8988T (cell line): ENCODE measurements at regions not wholly inside any gene's neighbourhood (a gene's known extent, or its start where the extent isn't known, plus 50 kb on each side); places are given as distances from the start of the nearest gene placed in this dataset.

Source experiments
- DNase-seq: peaks from one replicate; pipeline ENCODE4 v3.0.0; 2011

GRCh38 chr4:189311251-189311650 lies 629.4 kb upstream of the FRG1 start:
- no peak for DNase-seq

- no peak for DNase-seq
These were observed 627.6 kb upstream of the FRG1 start for GRCh38 chr4:189313064-189313463.

- DNase-seq, result no peak
These were observed 626.7 kb upstream of the FRG1 start for GRCh38 chr4:189313861-189314513.

- DNase-seq, result no peak
These were observed 618.2 kb upstream of the FRG1 start for GRCh38 chr4:189322426-189322825.

GRCh38 chr4:189341881-189342280 lies 598.8 kb upstream of the FRG1 start:
- DNase-seq, result no peak

GRCh38 chr4:189355590-189355989 lies 585.1 kb upstream of the FRG1 start:
- no peak for DNase-seq

- DNase-seq, result no peak
These were observed 578.3 kb upstream of the FRG1 start for GRCh38 chr4:189362364-189362763.

- DNase-seq, result no peak
These were observed 576.6 kb upstream of the FRG1 start for GRCh38 chr4:189364032-189364449.

GRCh38 chr4:189365451-189365850 lies 575.2 kb upstream of the FRG1 start:
- no peak for DNase-seq

- DNase-seq, result no peak
These were observed 572.8 kb upstream of the FRG1 start for GRCh38 chr4:189367832-189368231.

GRCh38 chr4:189374176-189374575 lies 566.5 kb upstream of the FRG1 start:
- no peak for DNase-seq

- no peak for DNase-seq
These were observed 563.8 kb upstream of the FRG1 start for GRCh38 chr4:189376901-189377300.

- no peak for DNase-seq
These were observed 563.1 kb upstream of the FRG1 start for GRCh38 chr4:189377569-189377968.

GRCh38 chr4:189385098-189385497 lies 555.6 kb upstream of the FRG1 start:
- DNase-seq, result no peak

GRCh38 chr4:189385579-189385978 lies 555.1 kb upstream of the FRG1 start:
- DNase-seq, result no peak

GRCh38 chr4:189396435-189396834 lies 544.2 kb upstream of the FRG1 start:
- no peak for DNase-seq

- DNase-seq, result no peak
These were observed 536.4 kb upstream of the FRG1 start for GRCh38 chr4:189404271-189404670.

GRCh38 chr4:189409158-189409557 lies 531.5 kb upstream of the FRG1 start:
- DNase-seq, result no peak

GRCh38 chr4:189414021-189414420 lies 526.7 kb upstream of the FRG1 start:
- no peak for DNase-seq

- DNase-seq, result no peak
These were observed 520.1 kb upstream of the FRG1 start for GRCh38 chr4:189420572-189420971.

- DNase-seq, result no peak
These were observed 504.5 kb upstream of the FRG1 start for GRCh38 chr4:189436207-189436606.

GRCh38 chr4:189440716-189441115 lies 500.0 kb upstream of the FRG1 start:
- no peak for DNase-seq

GRCh38 chr4:189443341-189443740 lies 497.3 kb upstream of the FRG1 start:
- DNase-seq, result no peak

GRCh38 chr4:189445613-189446012 lies 495.1 kb upstream of the FRG1 start:
- DNase-seq, result no peak

- DNase-seq, result no peak
These were observed 476.9 kb upstream of the FRG1 start for GRCh38 chr4:189463734-189464133.

- no peak for DNase-seq
These were observed 446.3 kb upstream of the FRG1 start for GRCh38 chr4:189494407-189494806.
